Keratinocyte (primary cell): ENCODE measurements at regions not wholly inside any gene's neighbourhood (a gene's known extent, or its start where the extent isn't known, plus 50 kb on each side); places are given as distances from the start of the nearest gene placed in this dataset.

ENCODE experiments used
- DNase-seq: peaks from one replicate; pipeline ENCODE4 v3.0.0-alpha.2; 2011; ENCODE audit warnings: low read depth, missing footprints, low spot score
- FAIRE-seq: peaks from 2 replicates; lab custom pipeline; 2011; peaks lifted over from hg19 to GRCh38; lab: Jason Lieb, UNC
- H2AFZ ChIP-seq: 2 replicates; pipeline ENCODE4 v1.6.0; 2012; ENCODE audit warnings: low read length, control low read depth, inconsistent platforms; ENCODE audit not compliant: control insufficient read depth
- H3K27ac ChIP-seq: 2 replicates; pipeline ENCODE4 v1.5.1; 2011; ENCODE audit warnings: low read length; ENCODE audit not compliant: control insufficient read depth, insufficient read depth
- H3K27me3 ChIP-seq: 3 replicates; pipeline ENCODE4 v1.6.0; 2011; ENCODE audit warnings: low read length; ENCODE audit not compliant: control insufficient read depth, insufficient read depth; ENCODE audit errors: extremely low read depth
- H3K36me3 ChIP-seq, 2 experiments: 2 replicates in 1 of 2; 3 replicates in 1 of 2; pipeline ENCODE4 v1.5.1; 2011; ENCODE audit warnings: low read length in 2 of 2, mild to moderate bottlenecking in 1 of 2; ENCODE audit not compliant: control insufficient read depth in 2 of 2, insufficient read depth in 2 of 2; ENCODE audit errors: extremely low read depth in 1 of 2
- H3K4me1 ChIP-seq: 3 replicates; pipeline ENCODE4 v1.5.1; 2011; ENCODE audit warnings: low read length; ENCODE audit not compliant: control insufficient read depth, insufficient read depth; ENCODE audit errors: extremely low read depth
- H3K4me2 ChIP-seq: 3 replicates; pipeline ENCODE4 v1.6.0; 2011; ENCODE audit warnings: low read depth, low read length; ENCODE audit not compliant: control insufficient read depth, insufficient read depth; ENCODE audit errors: extremely low read depth
- H3K4me3 ChIP-seq, 3 experiments: fragments of 200-600 bp in 1 of 3; sonication (generic) in 1 of 3; 2 replicates in 2 of 3; 3 replicates in 1 of 3; pipeline ENCODE4 v1.5.1; 2011 to 2016; ENCODE audit warnings: low read length in 3 of 3, mild to moderate bottlenecking in 3 of 3, control low read depth in 2 of 3, inconsistent platforms in 1 of 3, low read depth in 1 of 3, mixed read lengths in 1 of 3, mixed run types in 1 of 3, moderate library complexity in 1 of 3; ENCODE audit not compliant: control insufficient read depth in 2 of 3, insufficient read depth in 2 of 3; ENCODE audit errors: extremely low read depth in 1 of 3
- H3K79me2 ChIP-seq: 2 replicates; pipeline ENCODE4 v1.6.0; 2012; ENCODE audit warnings: low read length; ENCODE audit not compliant: control insufficient read depth, insufficient read depth
- H3K9ac ChIP-seq: 3 replicates; pipeline ENCODE4 v1.6.0; 2011; ENCODE audit warnings: low read length; ENCODE audit not compliant: control insufficient read depth, insufficient read depth; ENCODE audit errors: extremely low read depth
- H3K9me1 ChIP-seq: 3 replicates; pipeline ENCODE4 v1.6.0; 2011; ENCODE audit warnings: low read length; ENCODE audit not compliant: control insufficient read depth, insufficient read depth; ENCODE audit errors: extremely low read depth
- H3K9me3 ChIP-seq: 2 replicates; pipeline ENCODE4 v1.5.1; 2012; ENCODE audit warnings: low read depth, low read length; ENCODE audit not compliant: control insufficient read depth
- H4K20me1 ChIP-seq: 3 replicates; pipeline ENCODE4 v1.6.0; 2011; ENCODE audit warnings: low read length; ENCODE audit not compliant: control insufficient read depth, insufficient read depth; ENCODE audit errors: extremely low read depth
- EZH2 ChIP-seq: IDR thresholded peaks from one replicate; pipeline ENCODE4 v1.6.1; 2012; ENCODE audit warnings: inconsistent platforms, mild to moderate bottlenecking, low read length, moderate library complexity
- dilution Hi-C: fragments of 300-500 bp; cut with MboI; formaldehyde crosslinking; loops from one replicate; pipeline ENCODE4 v1.7.0; 2020; ENCODE audit warnings: low sequenced_read_pairs; ENCODE audit not compliant: extremely low pct_ligation_motif_present
- TF ChIP-seq, protein P1 (sequence below), 3 experiments: IDR thresholded peaks in 1 of 3; conservative IDR thresholded peaks in 1 of 3; optimal IDR thresholded peaks in 1 of 3; 2 replicates in 2 of 3; 3 replicates in 1 of 3; pipeline versions ENCODE3 to v1.5.1; 2011; ENCODE audit warnings: low read length in 3 of 3, mild to moderate bottlenecking in 3 of 3, moderate library complexity in 2 of 3, control low read depth in 1 of 3, inconsistent platforms in 1 of 3; ENCODE audit not compliant: insufficient read depth in 2 of 3; ENCODE audit errors: extremely low read depth in 1 of 3

GRCh38 chr5:97670447-97670846 lies 487.4 kb upstream of the RIOK2 start:
- H2AFZ ChIP-seq, result no peak overlapping the region
- H3K9me3 ChIP-seq, result no peaks in the 10 kb centered on the region
- H3K4me1 ChIP-seq, result no peaks in the 10 kb centered on the region
- no peaks in the 10 kb centered on the region for H4K20me1 ChIP-seq
- no peaks in the 10 kb centered on the region for H3K27me3 ChIP-seq
- H3K36me3 ChIP-seq, result no peaks in the 10 kb centered on the region
- no peak overlapping the region for H3K27ac ChIP-seq
- no peaks in the 10 kb centered on the region for H3K79me2 ChIP-seq
- no peak for TF ChIP-seq EZH2
- TF ChIP-seq, protein P1, sequence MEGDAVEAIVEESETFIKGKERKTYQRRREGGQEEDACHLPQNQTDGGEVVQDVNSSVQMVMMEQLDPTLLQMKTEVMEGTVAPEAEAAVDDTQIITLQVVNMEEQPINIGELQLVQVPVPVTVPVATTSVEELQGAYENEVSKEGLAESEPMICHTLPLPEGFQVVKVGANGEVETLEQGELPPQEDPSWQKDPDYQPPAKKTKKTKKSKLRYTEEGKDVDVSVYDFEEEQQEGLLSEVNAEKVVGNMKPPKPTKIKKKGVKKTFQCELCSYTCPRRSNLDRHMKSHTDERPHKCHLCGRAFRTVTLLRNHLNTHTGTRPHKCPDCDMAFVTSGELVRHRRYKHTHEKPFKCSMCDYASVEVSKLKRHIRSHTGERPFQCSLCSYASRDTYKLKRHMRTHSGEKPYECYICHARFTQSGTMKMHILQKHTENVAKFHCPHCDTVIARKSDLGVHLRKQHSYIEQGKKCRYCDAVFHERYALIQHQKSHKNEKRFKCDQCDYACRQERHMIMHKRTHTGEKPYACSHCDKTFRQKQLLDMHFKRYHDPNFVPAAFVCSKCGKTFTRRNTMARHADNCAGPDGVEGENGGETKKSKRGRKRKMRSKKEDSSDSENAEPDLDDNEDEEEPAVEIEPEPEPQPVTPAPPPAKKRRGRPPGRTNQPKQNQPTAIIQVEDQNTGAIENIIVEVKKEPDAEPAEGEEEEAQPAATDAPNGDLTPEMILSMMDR (optimal IDR thresholded peaks at IDR 0.05 in 1 of 3, IDR thresholded peaks at IDR 0.05 in 1 of 3, conservative IDR thresholded peaks at IDR 0.05 in 1 of 3; ENCODE audit: extremely low read depth in 1 of 3, insufficient read depth in 2 of 3, low read length in 3 of 3), result no peak
- FAIRE-seq, result no peak
- no peak overlapping the region for H3K4me2 ChIP-seq
- H3K4me3 ChIP-seq, result no peak overlapping the region
- H3K9ac ChIP-seq, result no peak overlapping the region
- no peaks in the 10 kb centered on the region for H3K9me1 ChIP-seq
- dilution Hi-C loops, result no loop called here
- DNase-seq, result no peak

DNA sequence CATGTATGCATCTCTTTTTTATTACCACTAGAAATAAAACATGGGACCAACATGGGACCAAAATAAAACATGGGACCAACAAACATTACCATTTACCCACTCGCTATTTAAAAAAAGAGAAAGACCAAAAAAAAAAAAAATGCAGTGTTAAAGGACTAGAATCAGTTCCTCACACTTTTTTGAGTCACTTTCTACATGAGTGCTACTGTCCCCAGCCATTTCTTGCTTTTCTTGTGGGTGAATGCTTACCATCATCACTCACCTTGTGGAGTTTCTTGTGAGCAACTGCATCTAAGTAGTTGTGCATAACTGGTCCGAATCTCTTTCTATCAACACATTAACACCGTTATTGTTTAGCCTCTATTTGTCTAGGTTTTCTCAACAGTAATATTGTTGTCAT lies 493.6 kb upstream of the RIOK2 start:
- FAIRE-seq, result no peak
- no peaks in the 10 kb centered on the region for H3K79me2 ChIP-seq
- TF ChIP-seq, protein P1 (optimal IDR thresholded peaks at IDR 0.05 in 1 of 3, IDR thresholded peaks at IDR 0.05 in 1 of 3, conservative IDR thresholded peaks at IDR 0.05 in 1 of 3; ENCODE audit: extremely low read depth in 1 of 3, insufficient read depth in 2 of 3, low read length in 3 of 3), result no peak
- TF ChIP-seq EZH2, result no peak
- no peaks in the 10 kb centered on the region for H4K20me1 ChIP-seq
- H3K27ac ChIP-seq, result no peak overlapping the region
- no peak overlapping the region for H2AFZ ChIP-seq
- no peaks in the 10 kb centered on the region for H3K36me3 ChIP-seq
- H3K4me2 ChIP-seq, result no peak overlapping the region
- H3K9me1 ChIP-seq, result no peaks in the 10 kb centered on the region
- no peak overlapping the region for H3K4me3 ChIP-seq
- no peaks in the 10 kb centered on the region for H3K27me3 ChIP-seq
- DNase-seq, result no peak
- no peaks in the 10 kb centered on the region for H3K4me1 ChIP-seq
- H3K9ac ChIP-seq, result no peak overlapping the region
- dilution Hi-C loops, result no loop called here
- H3K9me3 ChIP-seq, result no peaks in the 10 kb centered on the region
